HG03064 (cell line): ENCODE measurements at regions not wholly inside any gene's neighbourhood (a gene's known extent, or its start where the extent isn't known, plus 50 kb on each side); places are given as distances from the start of the nearest gene placed in this dataset.
"Not testable (repeated sequence)": the region's sequence is repeated elsewhere in the genome, so short reads cannot be mapped to it uniquely, and the experiment has no call there.

Source experiments
- ATAC-seq: cut with Tn5 transposase; IDR thresholded peaks from one replicate; pipeline ENCODE4 v1.9.1; 2021; ENCODE audit warnings: low read depth; ENCODE audit not compliant: unreplicated experiment

DNA sequence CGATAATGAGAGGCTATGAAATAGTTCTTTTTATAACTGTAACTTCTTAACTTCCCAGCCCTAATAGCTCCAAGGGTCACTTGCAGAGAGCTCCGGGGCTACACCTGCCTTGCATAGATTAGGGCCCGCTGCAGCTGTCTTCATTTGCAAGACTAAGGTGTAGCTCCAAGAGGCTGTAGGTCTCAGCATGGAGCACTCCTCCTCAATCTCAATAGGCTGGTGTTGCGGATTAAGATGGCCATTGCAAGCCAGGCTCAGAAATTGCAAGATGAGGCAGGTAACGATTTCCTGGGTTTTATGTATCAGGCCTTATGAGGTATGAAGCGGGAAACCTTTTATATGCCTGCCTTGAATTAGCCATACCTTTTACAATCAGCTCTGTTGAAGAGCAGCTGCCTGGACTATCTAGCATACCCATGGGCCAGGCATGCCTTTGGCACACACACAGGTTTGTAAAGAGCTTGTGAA is 185.7 kb downstream of the TM9SF2 start:
- no peak for ATAC-seq

DNA sequence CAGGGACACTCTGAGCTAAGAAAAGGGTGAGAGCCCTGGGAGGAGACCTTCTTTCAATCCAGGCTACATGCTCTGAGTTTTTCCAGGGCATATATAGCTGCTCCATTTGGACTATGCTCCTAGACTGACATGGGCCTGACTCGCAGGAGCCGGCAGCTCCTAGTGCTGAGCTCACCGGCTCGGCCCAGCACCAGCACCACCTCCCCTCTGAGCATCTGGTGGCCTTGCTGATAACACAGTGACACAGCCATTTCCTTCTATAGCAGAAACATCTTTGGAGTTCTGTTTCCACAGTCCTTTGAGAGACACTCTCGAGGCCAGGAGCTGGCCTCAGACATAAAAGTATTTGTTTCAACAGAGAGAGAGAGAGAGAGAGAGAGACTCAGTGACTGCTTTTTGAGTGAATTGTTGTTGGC is 184.9 kb downstream of the TM9SF2 start:
- no peak for ATAC-seq

DNA sequence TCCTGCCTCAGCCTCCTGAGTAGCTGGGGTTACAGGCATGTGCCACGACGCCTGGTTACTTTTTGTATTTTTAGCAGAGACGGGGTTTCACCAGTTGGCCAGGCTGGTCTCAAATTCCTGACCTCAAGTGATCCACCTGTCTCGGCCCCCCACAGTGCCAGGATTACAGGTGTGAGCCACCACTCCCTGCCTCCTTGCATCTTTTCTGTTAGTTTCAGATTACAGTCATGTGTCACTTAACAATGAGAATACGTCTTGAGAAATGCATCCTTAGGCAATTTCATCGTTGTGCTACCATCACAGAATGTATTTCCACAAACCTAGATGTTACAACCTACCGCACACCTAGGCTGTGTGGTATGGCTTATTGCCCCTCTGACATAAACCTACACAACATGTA is 180.4 kb downstream of the TM9SF2 start:
- no peak for ATAC-seq

DNA sequence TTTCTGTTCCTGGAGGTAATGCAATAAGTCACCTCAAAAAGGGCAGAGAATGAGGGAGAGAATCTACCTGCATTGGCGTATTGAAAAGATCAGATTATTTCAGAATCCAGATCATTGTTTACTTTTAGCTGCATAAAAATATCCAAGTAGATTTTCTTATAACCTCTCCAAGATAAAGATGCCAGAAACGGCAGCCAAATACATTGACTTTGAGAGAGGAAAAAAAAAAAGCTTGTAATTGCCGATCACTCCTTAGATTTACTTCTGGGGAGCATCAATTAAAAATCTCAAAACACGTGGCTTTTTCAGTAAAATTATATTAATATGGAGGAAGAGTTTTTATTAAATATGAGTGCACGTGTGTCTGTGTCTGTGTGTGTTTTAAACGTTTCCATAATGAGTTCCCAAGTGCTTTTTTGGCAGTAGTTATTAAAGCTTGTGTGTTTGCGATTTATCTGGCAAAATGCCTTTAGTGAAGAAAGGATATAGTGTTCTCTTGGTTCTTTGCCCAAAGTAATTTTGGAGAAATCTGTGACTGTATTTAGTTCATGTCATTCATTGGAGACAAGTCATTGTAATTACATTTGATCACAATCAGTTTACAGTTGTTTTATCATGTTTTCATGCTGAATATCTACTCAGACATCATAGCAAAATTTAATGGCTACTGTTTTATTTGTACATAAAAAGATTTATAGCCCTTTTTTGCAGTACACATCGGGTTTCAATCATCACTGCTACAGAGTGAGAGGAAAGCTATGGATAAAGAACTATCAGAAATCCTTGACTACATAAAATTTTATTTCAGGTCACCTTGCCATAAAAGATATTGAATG is 176.1 kb downstream of the TM9SF2 start:
- no peak for ATAC-seq

DNA sequence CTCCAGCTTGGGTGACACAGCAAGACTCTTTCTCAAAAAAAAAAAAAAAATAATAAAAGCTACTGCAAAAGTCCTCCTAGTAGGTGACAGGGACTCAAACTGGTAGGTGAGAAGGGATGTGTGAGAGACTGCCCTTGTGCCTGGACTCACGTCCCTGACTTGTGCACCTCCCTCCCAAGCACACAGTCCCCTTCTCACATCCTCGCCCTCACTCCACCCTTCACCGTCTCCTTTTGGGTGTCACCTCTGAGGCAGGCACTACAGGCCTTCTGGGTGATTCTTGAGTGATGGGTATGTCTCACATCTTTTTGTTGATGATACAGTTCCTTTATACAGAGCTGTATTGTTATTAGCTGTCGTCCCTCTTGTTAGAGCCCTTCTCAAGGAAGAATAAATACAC is 170.5 kb downstream of the TM9SF2 start:
- ATAC-seq, result no peak

DNA sequence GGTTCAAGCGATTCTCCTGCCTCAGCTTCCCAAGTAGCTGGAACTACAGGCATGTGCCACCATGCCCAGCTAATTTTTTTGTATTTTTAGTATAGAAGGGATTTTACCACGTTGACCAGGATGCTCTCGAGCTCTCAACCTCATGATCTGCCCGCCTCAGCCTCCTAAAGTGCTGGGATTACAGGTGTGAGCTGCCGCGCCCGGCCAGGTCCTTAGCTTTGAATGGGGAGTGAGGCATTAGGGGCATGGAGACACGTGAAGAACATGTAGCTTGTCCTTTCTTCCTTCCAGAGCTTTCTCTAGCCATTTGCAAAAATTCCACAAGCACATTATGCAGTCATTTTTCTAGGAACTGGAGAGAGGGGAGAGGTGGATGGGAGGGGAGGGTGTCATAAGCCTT is 167.8 kb downstream of the TM9SF2 start:
- ATAC-seq, result not testable (repeated sequence)

DNA sequence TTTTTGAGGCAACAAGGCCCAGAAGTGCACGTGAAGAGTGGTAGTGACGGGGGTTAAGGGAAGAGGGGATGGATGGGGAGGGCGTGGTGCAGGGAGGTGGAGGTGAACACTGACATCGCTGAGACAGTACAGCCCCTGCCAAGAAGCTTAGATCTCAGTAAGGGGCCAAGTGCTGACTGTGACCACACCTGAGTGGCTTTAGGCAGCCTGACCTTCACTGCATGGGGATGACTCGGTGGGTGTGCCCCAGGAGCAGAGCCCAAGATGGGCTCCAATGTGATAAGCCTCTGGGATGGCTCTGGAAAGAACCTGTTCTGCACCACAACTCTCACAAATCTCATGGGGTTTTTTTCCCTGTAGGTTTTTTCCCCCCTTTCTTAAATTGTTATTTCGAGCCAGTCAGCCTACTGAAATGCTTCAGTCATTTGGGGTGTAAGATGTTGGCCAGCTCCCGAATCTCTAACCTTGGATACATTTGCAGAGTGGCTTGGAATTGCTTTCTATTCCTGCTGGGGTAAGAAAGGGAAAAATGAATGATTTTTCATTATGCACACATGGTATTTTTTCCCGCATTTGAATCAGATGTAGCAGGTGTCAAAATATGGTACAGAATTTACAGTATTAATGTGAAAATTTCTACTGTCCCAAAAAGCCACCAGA is 165.0 kb downstream of the TM9SF2 start:
- no peak for ATAC-seq

DNA sequence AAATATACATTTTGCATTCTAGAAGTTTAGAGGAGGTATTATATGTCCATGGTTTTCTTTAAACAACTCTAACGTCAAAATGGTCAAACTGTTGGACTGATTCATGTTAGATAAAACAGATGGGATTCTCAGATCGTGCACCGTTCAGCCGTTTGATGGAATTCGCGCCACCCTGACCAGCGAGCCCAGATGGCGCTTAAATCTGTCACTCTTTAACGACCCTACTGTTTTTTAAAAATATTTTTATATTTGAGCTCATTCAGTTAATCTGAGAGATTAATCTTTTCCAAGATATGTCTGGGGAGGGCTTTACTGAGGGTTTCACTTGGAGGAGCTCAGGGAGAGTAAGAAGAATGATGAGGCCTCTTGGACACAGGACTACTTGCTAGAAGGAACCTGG is 164.4 kb downstream of the TM9SF2 start:
- no peak for ATAC-seq

DNA sequence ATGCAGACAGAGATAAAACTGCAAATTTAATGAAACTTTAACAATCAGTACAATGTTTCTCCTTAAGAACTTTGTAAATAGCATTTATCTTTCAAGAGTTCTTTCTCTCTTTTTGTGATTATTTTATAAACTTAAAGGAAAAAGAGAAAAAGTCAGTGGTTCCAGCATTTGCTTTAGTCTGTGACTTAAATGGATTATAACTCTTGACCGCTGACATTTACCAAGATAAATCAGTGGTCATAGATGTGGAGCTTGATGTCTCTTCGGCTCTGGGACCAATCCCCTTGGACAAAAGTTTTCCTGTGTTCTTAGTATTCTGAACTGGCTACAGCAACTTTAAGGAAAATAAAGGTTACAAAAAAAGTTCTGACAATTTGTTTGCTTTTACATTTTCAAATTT is 162.6 kb downstream of the TM9SF2 start:
- no peak for ATAC-seq

DNA sequence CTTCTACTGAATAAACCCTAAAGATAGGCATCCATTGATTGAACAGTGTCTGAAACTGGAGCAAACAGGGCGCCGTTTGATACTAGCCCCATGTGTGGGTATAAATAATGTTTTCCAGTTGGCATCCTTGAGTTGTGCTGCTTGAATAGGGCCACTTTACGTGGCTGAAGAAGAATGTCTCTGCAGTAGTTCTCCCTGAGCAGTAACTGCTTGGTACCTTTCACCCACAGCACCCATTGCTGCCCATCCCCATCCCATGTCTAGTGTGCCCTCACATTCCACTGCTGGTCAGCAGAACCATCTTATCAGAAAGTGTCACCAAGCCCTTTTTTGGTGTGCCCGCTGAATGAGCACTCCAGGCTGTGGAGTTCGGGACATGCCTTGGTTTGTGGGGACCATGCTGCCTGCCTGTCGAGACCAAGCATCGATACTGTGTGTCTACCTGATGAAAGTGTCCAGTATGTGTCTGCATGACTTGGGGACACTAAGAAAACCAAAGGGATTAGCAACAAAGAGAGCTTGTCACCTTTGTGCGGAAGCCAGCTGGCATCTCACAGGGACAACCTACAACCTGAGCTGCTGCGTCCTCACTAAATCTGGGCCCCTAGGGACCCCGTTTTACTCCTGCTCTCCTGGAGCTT is 162.0 kb downstream of the TM9SF2 start:
- ATAC-seq, result no peak

DNA sequence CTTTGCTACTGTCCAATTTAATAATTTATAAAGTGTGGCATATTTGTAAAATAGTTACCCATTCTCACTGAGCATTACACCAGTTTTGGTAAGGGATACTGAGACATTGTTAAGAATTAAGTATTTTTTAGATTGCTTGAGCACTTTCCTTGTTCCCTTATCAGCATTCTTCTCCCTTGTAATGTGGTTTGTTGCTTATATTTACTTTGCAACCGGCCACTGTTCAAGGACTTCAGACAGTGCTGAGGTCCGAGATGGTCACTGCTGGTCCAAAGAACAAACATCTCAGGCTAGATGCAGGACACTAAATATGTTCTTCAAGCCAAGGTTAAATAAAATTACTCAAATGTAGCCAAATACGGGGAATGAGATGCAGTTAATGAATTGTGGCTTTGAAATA is 161.4 kb downstream of the TM9SF2 start:
- no peak for ATAC-seq

DNA sequence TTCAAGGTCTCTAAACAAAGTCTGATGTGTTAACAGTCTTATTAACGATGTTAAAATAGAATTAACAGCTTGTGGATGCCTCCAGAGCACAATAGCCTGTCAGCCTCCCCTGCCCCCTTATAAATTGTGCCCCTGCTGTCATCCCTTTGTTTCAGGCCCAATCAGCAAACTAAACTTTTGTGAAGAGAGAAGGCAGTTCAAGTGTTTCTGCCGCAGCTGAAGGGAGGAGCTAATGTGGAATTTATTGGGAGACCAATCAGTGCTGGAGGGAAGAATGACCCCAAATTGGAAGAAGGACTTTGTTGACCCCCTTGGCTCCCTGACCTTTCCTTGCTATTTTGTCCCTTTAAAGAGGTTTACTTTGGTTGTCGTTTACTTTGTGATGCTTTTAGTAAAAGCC is 160.5 kb downstream of the TM9SF2 start:
- no peak for ATAC-seq

DNA sequence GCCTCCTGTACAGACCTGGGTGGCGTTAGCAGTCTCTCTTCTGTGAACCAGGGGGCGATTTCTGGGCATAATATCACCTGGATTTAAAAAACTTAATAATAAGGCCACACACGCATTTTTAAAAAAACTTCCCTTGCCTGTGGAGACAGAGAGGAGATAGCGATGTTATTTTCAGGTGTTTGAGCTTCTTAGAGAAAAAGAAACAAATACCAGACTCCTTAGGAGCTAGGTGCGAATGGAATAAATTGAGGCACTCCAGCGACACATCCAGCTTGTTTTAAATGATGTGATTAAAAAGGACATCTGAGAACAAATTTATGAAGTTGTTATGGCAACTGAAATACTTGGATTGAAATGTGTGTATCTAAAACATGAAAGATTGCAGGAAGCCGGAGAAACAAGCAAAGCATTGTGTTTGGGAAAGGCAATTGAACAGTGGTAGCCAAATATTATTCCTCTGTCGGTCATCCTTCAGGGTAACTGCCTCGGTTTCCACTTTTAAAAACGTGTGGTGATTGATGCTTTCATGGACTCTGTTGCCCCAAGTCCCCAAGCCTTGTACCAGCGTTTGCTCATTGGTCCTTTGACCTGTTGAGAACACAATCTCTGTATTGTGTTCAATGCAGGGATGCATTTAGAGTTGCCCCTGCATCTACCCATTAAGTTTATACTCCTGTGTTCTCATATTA is 158.7 kb downstream of the TM9SF2 start:
- ATAC-seq, result no peak

DNA sequence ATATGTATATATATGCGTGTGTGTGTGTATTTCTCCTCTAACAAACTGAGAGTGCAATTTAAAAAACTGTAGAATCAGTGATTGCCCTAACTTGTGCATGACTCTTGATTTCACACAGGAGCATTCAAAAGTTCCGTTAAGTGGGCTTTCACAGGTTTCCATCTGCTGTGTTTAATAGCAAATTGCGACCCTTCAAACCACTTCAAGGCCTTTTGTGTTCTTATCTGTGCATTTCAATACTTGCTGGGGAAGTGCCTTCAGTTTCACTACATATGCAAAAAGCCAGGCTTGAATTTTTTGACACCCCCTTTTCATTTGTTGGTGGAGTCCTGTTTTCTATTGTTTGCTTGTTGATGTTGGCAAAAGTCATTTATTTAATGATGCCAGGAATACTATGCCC is 158.0 kb downstream of the TM9SF2 start:
- ATAC-seq, result no peak

DNA sequence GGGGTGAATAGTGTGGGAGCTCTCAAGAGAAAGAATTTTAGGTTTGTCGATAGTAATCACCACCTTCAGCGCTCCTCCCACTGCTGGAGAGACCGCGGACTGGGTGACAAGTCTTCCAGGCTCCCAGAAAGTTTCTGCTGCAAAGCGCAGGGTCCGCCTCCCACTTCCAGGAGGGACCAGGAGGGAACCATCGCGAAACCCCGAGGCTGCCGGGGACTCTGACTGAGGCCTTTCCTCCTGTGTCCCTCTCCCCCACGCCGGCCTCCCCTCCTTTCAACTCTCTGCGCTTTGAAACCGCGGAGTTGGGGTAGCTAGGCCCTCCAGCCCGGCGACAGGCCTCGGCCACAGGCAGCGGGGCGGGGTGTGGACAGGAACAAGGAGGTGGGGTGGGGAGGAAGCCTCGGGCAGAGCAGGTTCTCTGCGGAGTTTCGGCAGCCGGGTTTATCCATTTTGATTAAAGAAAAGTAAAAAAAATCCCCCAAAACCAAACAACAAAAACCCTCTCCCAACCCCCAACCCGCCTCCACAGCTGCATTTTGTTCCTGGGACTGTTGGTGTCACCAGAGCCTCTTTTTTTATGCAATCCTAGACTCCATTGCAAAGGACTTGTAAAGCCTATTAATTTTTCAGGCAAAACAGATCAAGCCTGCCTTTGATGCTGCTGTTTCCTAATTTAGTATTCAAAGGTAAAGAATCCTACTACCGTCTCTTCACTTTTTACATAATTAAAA is 157.2 kb downstream of the TM9SF2 start:
- peak; percentile 72 for ATAC-seq

DNA sequence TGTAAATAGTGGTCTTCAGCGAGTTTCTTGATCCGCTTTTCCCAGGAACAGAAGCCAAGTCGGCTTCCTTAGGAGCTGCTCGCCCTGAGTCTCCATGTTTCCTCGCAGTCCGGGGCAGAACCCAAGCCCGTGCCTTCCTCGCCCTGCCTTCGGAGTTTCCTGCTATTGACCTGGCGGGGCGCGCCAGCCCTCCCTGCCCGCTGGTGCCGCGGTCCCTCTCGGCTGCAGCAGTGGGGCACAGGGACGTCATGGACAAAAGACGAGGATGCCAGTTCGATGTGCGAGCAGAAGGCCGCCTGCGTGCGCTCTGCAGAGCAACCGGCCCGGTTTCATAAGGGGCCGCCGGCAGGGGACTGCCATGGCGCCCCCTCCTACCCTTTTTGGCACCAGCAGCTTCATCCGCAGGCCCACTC is 156.6 kb downstream of the TM9SF2 start:
- peak; percentile 23 for ATAC-seq

DNA sequence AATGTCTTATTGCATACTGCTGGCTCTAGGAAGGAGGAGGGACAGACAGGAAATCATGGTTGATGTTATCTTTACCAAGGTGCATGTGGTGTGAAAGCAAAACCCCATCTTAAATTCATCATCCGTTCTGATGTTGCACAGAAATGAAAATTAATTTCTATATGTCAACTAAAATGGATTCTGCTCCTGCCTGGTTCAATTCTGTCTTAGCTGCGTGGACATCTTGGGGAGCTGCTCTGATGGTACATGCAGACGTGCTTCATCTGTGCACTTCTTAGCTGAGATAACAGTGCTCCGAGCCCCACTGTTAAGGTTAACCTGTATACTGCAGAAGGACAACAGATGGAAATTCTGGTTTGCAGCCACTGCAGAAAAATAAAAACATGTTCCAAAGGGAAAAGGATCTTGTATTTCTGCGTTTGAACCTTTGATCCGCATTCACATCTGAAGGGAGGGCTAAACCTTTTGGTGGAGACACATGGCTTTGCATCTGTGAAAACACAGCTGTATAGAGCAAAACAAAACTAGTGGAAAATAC is 155.6 kb downstream of the TM9SF2 start:
- ATAC-seq, result no peak

DNA sequence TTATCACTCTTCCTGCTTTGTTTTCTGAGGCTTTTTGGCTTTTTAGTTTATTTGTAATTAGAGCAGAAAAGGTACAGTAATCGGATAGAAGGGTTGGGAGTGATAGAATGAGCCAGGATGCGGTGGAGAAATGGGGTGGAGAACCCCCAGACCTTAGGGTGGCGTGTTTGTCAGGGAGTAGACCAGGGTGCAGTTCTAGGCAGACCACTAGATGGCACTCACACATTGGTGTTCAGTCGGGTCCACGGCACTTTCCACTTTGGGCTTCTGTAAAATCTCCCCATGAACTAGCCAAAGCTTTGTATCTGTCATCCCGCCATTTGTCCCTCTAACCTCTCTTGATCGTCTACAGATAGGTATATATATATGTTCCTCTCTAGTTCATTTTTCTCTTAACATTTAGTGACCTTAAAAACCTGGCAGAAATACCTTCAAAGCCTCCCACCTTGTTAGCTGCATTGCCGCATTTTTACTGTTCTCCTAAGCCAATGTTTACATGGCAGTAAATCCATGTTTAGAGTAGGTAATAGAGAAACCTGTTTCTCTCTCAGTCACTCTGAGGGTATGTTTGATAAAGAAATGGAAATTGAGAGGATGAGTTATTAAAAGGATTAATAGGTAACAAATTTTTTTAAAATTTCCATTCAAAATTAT is 154.9 kb downstream of the TM9SF2 start:
- ATAC-seq, result no peak

DNA sequence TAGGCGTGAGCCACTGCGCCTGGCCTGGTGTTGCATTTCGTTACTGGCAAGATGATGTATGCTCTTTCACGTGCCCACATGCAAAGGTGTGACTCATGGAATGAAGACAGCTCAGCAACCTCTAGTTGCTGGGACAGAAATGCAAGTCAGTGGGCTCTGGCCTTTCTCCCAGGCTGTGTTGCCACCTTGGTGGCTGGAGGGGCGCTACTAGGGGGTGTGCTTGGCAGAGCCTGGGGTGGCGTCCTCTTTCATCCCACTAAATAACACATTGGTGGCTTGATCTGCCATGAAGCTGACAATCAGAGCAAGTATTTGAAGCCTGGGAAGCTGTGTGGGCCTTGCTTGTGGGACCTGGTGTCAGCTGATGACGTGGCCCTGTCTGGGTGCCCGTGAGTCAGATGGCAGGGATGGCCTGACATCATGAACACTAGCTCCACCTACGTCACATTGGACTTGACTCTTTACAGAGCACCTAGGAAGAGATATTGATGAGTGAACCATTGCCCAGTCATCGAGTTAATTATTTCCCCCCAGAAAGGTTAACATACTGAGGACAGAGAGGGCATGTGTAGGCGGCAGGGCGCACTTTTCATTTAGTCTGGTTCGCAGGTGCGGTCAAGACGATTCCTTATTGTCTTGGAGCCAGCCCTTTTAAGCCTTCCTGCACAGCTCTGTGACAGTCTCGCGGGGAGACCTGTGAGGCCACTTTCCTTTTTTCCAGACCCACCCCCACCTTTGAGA is 154.2 kb downstream of the TM9SF2 start:
- no peak for ATAC-seq
